ENCODE measurements at regions not wholly inside any gene's neighbourhood (a gene's known extent, or its start where the extent isn't known, plus 50 kb on each side); places are given as distances from the start of the nearest gene placed in this dataset.

DNA sequence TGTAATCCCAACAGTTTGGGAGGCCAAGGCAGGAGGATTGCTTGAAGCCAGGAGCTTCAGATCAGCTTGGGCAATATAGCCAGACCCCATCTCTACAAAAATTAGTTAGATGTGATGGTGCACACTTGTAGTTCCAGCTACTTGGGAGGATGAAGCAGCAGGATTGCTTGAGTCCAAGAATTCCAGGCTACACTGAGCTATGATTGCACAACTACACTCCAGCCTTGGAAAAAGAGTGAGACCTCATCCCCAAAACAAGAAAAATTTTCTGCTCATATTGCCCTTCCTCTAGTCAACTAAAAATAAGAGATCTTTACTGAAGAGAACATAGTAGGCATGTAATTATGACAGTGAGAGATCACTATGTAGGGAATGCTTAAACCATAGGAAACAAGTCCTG lies 60.9 kb upstream of the SPATA12 start:
- Histone ChIP-seq H3K4me3 (ENCODE audit: low read depth, low read length) (no peak overlapping the region), H3K4me1 (peaks cover 24% of the 10 kb centered on the region), H3K36me3 (ENCODE audit: control insufficient read depth, insufficient read depth, low read length) (no peaks in the 10 kb centered on the region), H3K27me3 (ENCODE audit: control insufficient read depth, insufficient read depth, low read length) (no peaks in the 10 kb centered on the region), H3K9me3 (ENCODE audit: control insufficient read depth, low read length) (no peaks in the 10 kb centered on the region), H3K4me2 (ENCODE audit: low read length) (no peak overlapping the region), H3K79me2 (no peaks in the 10 kb centered on the region), H3K9ac (no peak overlapping the region), H3K27ac (no peak overlapping the region), H2AFZ (no peak overlapping the region)
- TF ChIP-seq, protein P1, sequence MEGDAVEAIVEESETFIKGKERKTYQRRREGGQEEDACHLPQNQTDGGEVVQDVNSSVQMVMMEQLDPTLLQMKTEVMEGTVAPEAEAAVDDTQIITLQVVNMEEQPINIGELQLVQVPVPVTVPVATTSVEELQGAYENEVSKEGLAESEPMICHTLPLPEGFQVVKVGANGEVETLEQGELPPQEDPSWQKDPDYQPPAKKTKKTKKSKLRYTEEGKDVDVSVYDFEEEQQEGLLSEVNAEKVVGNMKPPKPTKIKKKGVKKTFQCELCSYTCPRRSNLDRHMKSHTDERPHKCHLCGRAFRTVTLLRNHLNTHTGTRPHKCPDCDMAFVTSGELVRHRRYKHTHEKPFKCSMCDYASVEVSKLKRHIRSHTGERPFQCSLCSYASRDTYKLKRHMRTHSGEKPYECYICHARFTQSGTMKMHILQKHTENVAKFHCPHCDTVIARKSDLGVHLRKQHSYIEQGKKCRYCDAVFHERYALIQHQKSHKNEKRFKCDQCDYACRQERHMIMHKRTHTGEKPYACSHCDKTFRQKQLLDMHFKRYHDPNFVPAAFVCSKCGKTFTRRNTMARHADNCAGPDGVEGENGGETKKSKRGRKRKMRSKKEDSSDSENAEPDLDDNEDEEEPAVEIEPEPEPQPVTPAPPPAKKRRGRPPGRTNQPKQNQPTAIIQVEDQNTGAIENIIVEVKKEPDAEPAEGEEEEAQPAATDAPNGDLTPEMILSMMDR (IDR thresholded peaks at IDR 0.05), result no peak

- Histone ChIP-seq H3K4me1 (peaks cover 18% of the 10 kb centered on the region), H3K9ac (no peak overlapping the region), H3K9me3 (ENCODE audit: control insufficient read depth, low read length) (no peaks in the 10 kb centered on the region), H3K36me3 (ENCODE audit: control insufficient read depth, insufficient read depth, low read length) (no peaks in the 10 kb centered on the region), H3K27me3 (ENCODE audit: control insufficient read depth, insufficient read depth, low read length) (no peaks in the 10 kb centered on the region), H3K27ac (peak overlapping the region; percentile 6), H3K4me2 (ENCODE audit: low read length) (no peak overlapping the region), H2AFZ (no peak overlapping the region), H3K79me2 (no peaks in the 10 kb centered on the region), H3K4me3 (ENCODE audit: low read depth, low read length) (no peak overlapping the region)
- TF ChIP-seq, protein P1 (IDR thresholded peaks at IDR 0.05), result no peak
Measured at GRCh38 chr3:56998076-56998529, 62.4 kb upstream of the SPATA12 start.

- Histone ChIP-seq H3K9ac (no peak overlapping the region), H3K27ac (peak overlapping the region; percentile 6)
Measured at GRCh38 chr3:56997675-56998074, 62.8 kb upstream of the SPATA12 start.

GRCh38 chr3:56997041-56997440 lies 63.4 kb upstream of the SPATA12 start:
- TF ChIP-seq, protein P1 (IDR thresholded peaks at IDR 0.05), result no peak
- Histone ChIP-seq H3K4me3 (ENCODE audit: low read depth, low read length) (no peak overlapping the region), H3K9me3 (ENCODE audit: control insufficient read depth, low read length) (no peaks in the 10 kb centered on the region), H3K36me3 (ENCODE audit: control insufficient read depth, insufficient read depth, low read length) (no peaks in the 10 kb centered on the region), H3K27ac (no peak overlapping the region), H3K79me2 (no peaks in the 10 kb centered on the region), H3K27me3 (ENCODE audit: control insufficient read depth, insufficient read depth, low read length) (no peaks in the 10 kb centered on the region), H2AFZ (no peak overlapping the region), H3K9ac (no peak overlapping the region), H3K4me2 (ENCODE audit: low read length) (no peak overlapping the region), H3K4me1 (peaks cover 18% of the 10 kb centered on the region)

More at GRCh38 chr3:56997675-56998074, 62.8 kb upstream of the SPATA12 start:
- Histone ChIP-seq H3K4me3 (ENCODE audit: low read depth, low read length) (no peak overlapping the region), H3K36me3 (ENCODE audit: control insufficient read depth, insufficient read depth, low read length) (no peaks in the 10 kb centered on the region), H3K4me2 (ENCODE audit: low read length) (no peak overlapping the region), H3K4me1 (peaks cover 18% of the 10 kb centered on the region), H3K27me3 (ENCODE audit: control insufficient read depth, insufficient read depth, low read length) (no peaks in the 10 kb centered on the region), H3K9me3 (ENCODE audit: control insufficient read depth, low read length) (no peaks in the 10 kb centered on the region), H2AFZ (no peak overlapping the region), H3K79me2 (no peaks in the 10 kb centered on the region)
- TF ChIP-seq, protein P1 (IDR thresholded peaks at IDR 0.05), result no peak

DNA sequence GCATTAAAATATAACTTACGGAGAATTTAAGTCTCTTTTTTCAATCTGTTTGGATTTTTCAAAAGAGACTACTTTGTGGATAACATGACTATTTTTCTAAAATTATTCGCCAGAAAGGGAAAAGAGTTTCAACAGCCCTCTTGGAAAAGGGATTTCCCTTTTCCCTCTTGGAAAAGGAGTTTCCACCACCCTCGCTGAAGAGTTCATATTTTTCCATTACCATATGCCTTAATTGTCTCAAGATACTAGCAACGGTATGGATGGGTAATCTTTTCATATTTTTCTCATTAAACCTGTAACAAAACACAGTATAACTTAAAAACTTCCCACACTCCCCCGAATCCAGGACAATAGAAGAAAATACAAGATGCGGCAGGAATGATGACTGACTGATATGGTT lies 66.1 kb upstream of the SPATA12 start:
- Histone ChIP-seq H3K9me3 (ENCODE audit: control insufficient read depth, low read length) (no peaks in the 10 kb centered on the region), H3K9ac (no peak overlapping the region), H3K4me3 (ENCODE audit: low read depth, low read length) (no peak overlapping the region), H3K4me1 (peaks cover 18% of the 10 kb centered on the region), H3K79me2 (peaks cover 12% of the 10 kb centered on the region), H3K27me3 (ENCODE audit: control insufficient read depth, insufficient read depth, low read length) (no peaks in the 10 kb centered on the region), H3K36me3 (ENCODE audit: control insufficient read depth, insufficient read depth, low read length) (no peaks in the 10 kb centered on the region), H2AFZ (no peak overlapping the region), H3K27ac (no peak overlapping the region), H3K4me2 (ENCODE audit: low read length) (no peak overlapping the region)
- TF ChIP-seq, protein P1 (IDR thresholded peaks at IDR 0.05), result no peak

Measured in parathyroid adenoma (tissue), 2 donors.